Mesendoderm (in vitro differentiated cells): ENCODE measurements at regions not wholly inside any gene's neighbourhood (a gene's known extent, or its start where the extent isn't known, plus 50 kb on each side); places are given as distances from the start of the nearest gene placed in this dataset.
A peak's percentile ranks its signal among the peaks of the same experiment; 100 is the strongest.

Experiments
- DNase-seq: peaks from one replicate; pipeline ENCODE4 v3.0.0; 2013
- H2AK5ac ChIP-seq: 2 replicates; pipeline ENCODE4 v1.6.1; 2013; ENCODE audit warnings: low read length, inconsistent platforms
- H2BK120ac ChIP-seq: 2 replicates; pipeline ENCODE4 v1.6.1; 2013; ENCODE audit warnings: low read depth, mild to moderate bottlenecking, low read length, moderate library complexity, mixed read lengths
- H2BK15ac ChIP-seq: replicated peaks from 2 replicates; pipeline ENCODE4 v1.6.1; 2013; ENCODE audit warnings: low read depth, mild to moderate bottlenecking, moderate library complexity
- H2BK5ac ChIP-seq: 2 replicates; pipeline ENCODE4 v1.6.1; 2013; ENCODE audit warnings: low read length, inconsistent platforms
- H3K18ac ChIP-seq: 2 replicates; pipeline ENCODE4 v1.6.1; 2013; ENCODE audit warnings: mild to moderate bottlenecking, low read length, mixed read lengths
- H3K23ac ChIP-seq: one replicate; pipeline ENCODE4 v1.6.1; 2013; ENCODE audit warnings: low read length
- H3K27ac ChIP-seq: 2 replicates; pipeline ENCODE4 v1.5.1; 2013; ENCODE audit warnings: low read depth, mild to moderate bottlenecking, inconsistent platforms, low read length, moderate library complexity
- H3K27me3 ChIP-seq: 2 replicates; pipeline ENCODE4 v1.6.1; 2013; ENCODE audit warnings: low read length, control low read depth, mild to moderate bottlenecking, inconsistent platforms; ENCODE audit not compliant: insufficient read depth, poor library complexity
- H3K36me3 ChIP-seq: 2 replicates; pipeline ENCODE4 v1.6.1; 2013; ENCODE audit warnings: low read length, inconsistent platforms; ENCODE audit not compliant: control insufficient read depth, insufficient read depth
- H3K4ac ChIP-seq: one replicate; pipeline ENCODE4 v1.6.1; 2013; ENCODE audit warnings: low read depth, mild to moderate bottlenecking, low read length, moderate library complexity
- H3K4me1 ChIP-seq: 2 replicates; pipeline ENCODE4 v1.6.1; 2013; ENCODE audit warnings: low read depth, low read length, inconsistent platforms; ENCODE audit not compliant: control insufficient read depth
- H3K4me2 ChIP-seq: 2 replicates; pipeline ENCODE4 v1.6.1; 2013; ENCODE audit warnings: low read length
- H3K4me3 ChIP-seq: 2 replicates; pipeline ENCODE4 v1.5.1; 2013; ENCODE audit warnings: mild to moderate bottlenecking, low read length
- H3K56ac ChIP-seq: one replicate; pipeline ENCODE4 v1.6.1; 2013; ENCODE audit warnings: low read length
- H3K79me1 ChIP-seq: 2 replicates; pipeline ENCODE4 v1.6.1; 2013; ENCODE audit warnings: low read length, inconsistent platforms
- H3K79me2 ChIP-seq: 2 replicates; pipeline ENCODE4 v1.6.1; 2013; ENCODE audit warnings: mild to moderate bottlenecking, low read length; ENCODE audit not compliant: control insufficient read depth, insufficient read depth
- H3K9ac ChIP-seq: 2 replicates; pipeline ENCODE4 v1.6.1; 2013; ENCODE audit warnings: low read length, inconsistent platforms
- H4K5ac ChIP-seq: one replicate; pipeline ENCODE4 v1.6.1; 2013; ENCODE audit warnings: low read length
- H4K8ac ChIP-seq: one replicate; pipeline ENCODE4 v1.6.1; 2013; ENCODE audit warnings: low read depth, mild to moderate bottlenecking, control low read depth, low read length, moderate library complexity
- WGBS: extraction: QIAGEN DNeasy Blood & Tissue Kit; methylation state at CpG from one replicate; pipeline ENCODE4 v1.1.7; 2013; ENCODE audit warnings: low lambda C conversion rate, missing lambda C conversion rate; ENCODE audit not compliant: insufficient coverage; ENCODE audit errors: extremely low coverage; 5-methylcytosine and 5-hydroxymethylcytosine counted together

GRCh38 chr15:98568382-98569017 is 79.8 kb upstream of the IGF1R start:
- Histone ChIP-seq H3K27ac (no peak overlapping the region), H3K18ac (no peak overlapping the region), H3K79me1 (no peaks in the 10 kb centered on the region), H2AK5ac (no peak overlapping the region), H3K23ac (no peak overlapping the region), H2BK5ac (no peak overlapping the region), H2BK120ac (no peak overlapping the region), H3K27me3 (no peaks in the 10 kb centered on the region), H4K5ac (no peak overlapping the region), H3K4me2 (no peak overlapping the region), H3K4ac (no peak overlapping the region), H4K8ac (no peak overlapping the region), H3K79me2 (no peaks in the 10 kb centered on the region), H3K4me3 (no peak overlapping the region), H3K4me1 (no peaks in the 10 kb centered on the region), H2BK15ac (no peak overlapping the region), H3K56ac (no peak overlapping the region), H3K36me3 (no peaks in the 10 kb centered on the region), H3K9ac (no peak overlapping the region)
- WGBS: no CpG with 5 or more reads among the region's 3 CpGs
- no peak for DNase-seq

GRCh38 chr15:98570119-98570518 is 78.2 kb upstream of the IGF1R start:
- Histone ChIP-seq H2BK15ac (no peak overlapping the region), H3K56ac (no peak overlapping the region), H3K23ac (no peak overlapping the region), H2AK5ac (no peak overlapping the region), H2BK5ac (no peak overlapping the region), H4K5ac (no peak overlapping the region), H3K4ac (no peak overlapping the region), H3K79me2 (no peaks in the 10 kb centered on the region), H3K27ac (no peak overlapping the region), H3K79me1 (no peaks in the 10 kb centered on the region), H3K4me3 (no peak overlapping the region), H3K18ac (no peak overlapping the region), H3K4me1 (no peaks in the 10 kb centered on the region), H3K4me2 (no peak overlapping the region), H2BK120ac (no peak overlapping the region), H3K36me3 (no peaks in the 10 kb centered on the region), H4K8ac (no peak overlapping the region), H3K27me3 (no peaks in the 10 kb centered on the region), H3K9ac (no peak overlapping the region)
- DNase-seq: no peak
- no CpG with 5 or more reads among the region's 3 CpGs for WGBS

- no peak overlapping the region for H2BK120ac ChIP-seq
- H3K56ac ChIP-seq: peak overlapping the region; percentile 27
- DNase-seq: peak; percentile 55
- no CpG with 5 or more reads among the region's 11 CpGs for WGBS
- H3K27ac ChIP-seq: no peak overlapping the region
- no peak overlapping the region for H3K23ac ChIP-seq
- H4K8ac ChIP-seq: no peak overlapping the region
- H2BK15ac ChIP-seq: no peak overlapping the region
- no peak overlapping the region for H3K4me2 ChIP-seq
- H4K5ac ChIP-seq: no peak overlapping the region
- H3K4me3 ChIP-seq: no peak overlapping the region
- H2AK5ac ChIP-seq: no peak overlapping the region
- H3K79me2 ChIP-seq: no peaks in the 10 kb centered on the region
- H2BK5ac ChIP-seq: no peak overlapping the region
- H3K27me3 ChIP-seq: no peaks in the 10 kb centered on the region
- H3K36me3 ChIP-seq: no peaks in the 10 kb centered on the region
- H3K4ac ChIP-seq: no peak overlapping the region
- no peak overlapping the region for H3K9ac ChIP-seq
- H3K18ac ChIP-seq: no peak overlapping the region
- no peaks in the 10 kb centered on the region for H3K4me1 ChIP-seq
- no peaks in the 10 kb centered on the region for H3K79me1 ChIP-seq
These were observed 67.8 kb upstream of the IGF1R start for GRCh38 chr15:98580572-98580971.

- WGBS: 100% methylated on average over 2 of the region's 5 CpGs
- Histone ChIP-seq H3K4me3 (no peak overlapping the region), H3K9ac (no peak overlapping the region), H3K4me1 (no peaks in the 10 kb centered on the region), H4K5ac (no peak overlapping the region), H2BK5ac (no peak overlapping the region), H3K4me2 (no peak overlapping the region), H2BK120ac (no peak overlapping the region), H3K27ac (no peak overlapping the region), H3K79me1 (no peaks in the 10 kb centered on the region), H3K56ac (no peak overlapping the region), H2BK15ac (no peak overlapping the region), H3K18ac (no peak overlapping the region), H3K4ac (no peak overlapping the region), H3K79me2 (no peaks in the 10 kb centered on the region), H3K36me3 (no peaks in the 10 kb centered on the region), H2AK5ac (no peak overlapping the region), H3K23ac (no peak overlapping the region), H3K27me3 (no peaks in the 10 kb centered on the region), H4K8ac (no peak overlapping the region)
- DNase-seq: no peak
These were observed 66.6 kb upstream of the IGF1R start for GRCh38 chr15:98581715-98582114.

GRCh38 chr15:98582900-98583554 is 65.3 kb upstream of the IGF1R start:
- H3K18ac ChIP-seq: no peak overlapping the region
- H2AK5ac ChIP-seq: no peak overlapping the region
- H3K27me3 ChIP-seq: no peaks in the 10 kb centered on the region
- no peak overlapping the region for H2BK15ac ChIP-seq
- H3K9ac ChIP-seq: no peak overlapping the region
- WGBS: no CpG with 5 or more reads among the region's 6 CpGs
- no peak overlapping the region for H2BK5ac ChIP-seq
- H3K4me1 ChIP-seq: no peaks in the 10 kb centered on the region
- H3K4me3 ChIP-seq: no peak overlapping the region
- no peaks in the 10 kb centered on the region for H3K36me3 ChIP-seq
- H3K79me2 ChIP-seq: no peaks in the 10 kb centered on the region
- DNase-seq: no peak
- H2BK120ac ChIP-seq: no peak overlapping the region
- H3K79me1 ChIP-seq: no peaks in the 10 kb centered on the region
- no peak overlapping the region for H3K4ac ChIP-seq
- H4K5ac ChIP-seq: no peak overlapping the region
- H3K4me2 ChIP-seq: no peak overlapping the region
- H4K8ac ChIP-seq: no peak overlapping the region
- H3K23ac ChIP-seq: no peak overlapping the region
- no peak overlapping the region for H3K56ac ChIP-seq
- no peak overlapping the region for H3K27ac ChIP-seq
